Forelimb muscle (tissue), 1 donor: ENCODE measurements at regions not wholly inside any gene's neighbourhood (a gene's known extent, or its start where the extent isn't known, plus 50 kb on each side); places are given as distances from the start of the nearest gene placed in this dataset.
"Not testable (repeated sequence)": the region's sequence is repeated elsewhere in the genome, so short reads cannot be mapped to it uniquely, and the experiment has no call there.

Experiments used
- DNase-seq: peaks from one replicate; pipeline ENCODE4 v3.0.0-alpha.2; 2013; ENCODE audit warnings: low read depth

- no peak for DNase-seq
Observed at GRCh38 chr2:64794426-64794995, 140.8 kb upstream of the SERTAD2 start.

- DNase-seq = no peak
Observed at GRCh38 chr2:64795024-64795592, 141.4 kb upstream of the SERTAD2 start.

GRCh38 chr2:64796926-64797325 is 143.2 kb upstream of the SERTAD2 start:
- no peak for DNase-seq

DNA sequence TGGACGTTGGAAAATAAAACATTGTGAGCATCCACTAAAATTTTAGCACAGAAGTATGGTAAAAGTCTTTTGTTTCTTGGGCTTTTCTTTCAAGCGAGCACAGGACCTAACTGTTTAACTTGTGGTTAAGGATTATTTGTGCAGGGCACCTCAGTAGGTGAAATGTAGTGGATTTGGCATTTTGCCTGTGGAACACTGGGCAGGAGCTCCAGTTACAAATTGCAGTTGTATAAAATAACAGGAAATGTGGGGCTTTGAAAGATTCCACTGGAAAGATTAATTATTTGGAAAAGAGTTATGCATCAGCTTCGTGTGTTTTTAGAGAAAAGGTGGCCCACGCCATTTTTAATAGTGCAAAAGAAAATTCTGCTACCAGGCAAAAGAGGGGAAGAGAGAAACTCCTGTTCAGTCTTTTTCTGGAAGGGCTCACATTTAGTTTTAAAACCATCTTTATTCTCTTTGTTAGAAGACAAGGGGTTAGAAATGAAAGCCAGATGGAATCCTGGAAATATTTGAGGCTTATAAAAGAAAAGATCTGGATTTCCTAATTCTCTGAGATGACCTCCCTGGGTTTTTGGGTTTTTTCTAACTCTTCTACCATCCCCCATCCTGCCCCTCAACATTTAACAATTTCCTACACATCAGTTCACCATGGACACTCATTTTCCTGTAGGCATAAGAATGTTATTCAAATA is 144.3 kb upstream of the SERTAD2 start:
- DNase-seq = no peak

DNA sequence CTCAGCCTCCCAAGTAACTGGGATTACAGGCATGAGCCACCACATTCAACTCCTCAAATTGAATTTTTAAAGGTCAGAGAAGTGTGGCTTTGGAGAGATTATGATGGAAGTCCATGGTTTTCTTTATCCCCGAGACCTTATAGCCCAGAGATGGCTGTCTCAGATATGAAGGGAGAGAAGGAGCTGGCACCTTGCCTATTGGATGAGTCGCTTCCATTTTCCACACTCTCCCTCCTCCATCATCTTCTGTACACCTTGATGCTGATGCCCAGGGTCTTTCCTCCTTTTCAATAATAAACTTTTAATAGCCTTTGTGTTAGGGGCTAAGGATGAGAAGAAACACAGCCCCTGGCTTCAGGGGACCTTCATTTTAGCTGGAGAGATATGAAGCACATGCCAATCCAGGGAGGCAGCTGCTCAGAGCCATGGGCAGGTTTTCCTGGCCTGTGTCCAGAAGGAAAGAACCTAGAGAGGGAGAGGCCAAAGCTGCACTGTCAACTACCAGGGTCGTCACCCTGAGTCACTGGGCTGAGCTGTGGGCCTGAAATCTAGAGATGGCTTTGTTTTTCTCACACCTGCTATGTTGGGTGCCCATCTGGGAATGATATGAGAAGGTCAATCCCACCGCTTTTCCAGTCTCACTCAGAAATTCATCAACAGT is 146.0 kb upstream of the SERTAD2 start:
- no peak for DNase-seq

DNA sequence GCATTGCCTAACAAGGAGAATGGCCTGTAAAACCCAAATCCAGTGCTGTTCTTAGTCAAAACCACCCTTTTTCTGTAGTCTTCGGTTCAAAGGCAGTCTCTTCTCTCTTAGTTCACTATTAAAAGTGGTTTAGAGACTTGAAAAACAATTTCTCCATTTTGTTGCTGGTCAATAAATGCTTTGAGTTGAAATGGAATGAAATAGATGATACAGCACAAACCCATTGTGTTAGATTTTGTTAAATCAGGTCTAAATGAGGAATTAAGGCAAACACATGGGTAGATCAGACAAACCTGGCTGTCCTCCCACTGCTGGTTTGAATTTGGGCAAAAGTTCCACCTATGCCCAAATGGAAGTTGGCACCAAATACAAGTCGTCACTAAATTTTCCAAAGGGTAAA is 150.1 kb upstream of the SERTAD2 start:
- no peak for DNase-seq

- no peak for DNase-seq
Observed at GRCh38 chr2:64804651-64805050, 150.9 kb upstream of the SERTAD2 start.

- DNase-seq = no peak
Observed at GRCh38 chr2:64807417-64807816, 153.7 kb upstream of the SERTAD2 start.

DNA sequence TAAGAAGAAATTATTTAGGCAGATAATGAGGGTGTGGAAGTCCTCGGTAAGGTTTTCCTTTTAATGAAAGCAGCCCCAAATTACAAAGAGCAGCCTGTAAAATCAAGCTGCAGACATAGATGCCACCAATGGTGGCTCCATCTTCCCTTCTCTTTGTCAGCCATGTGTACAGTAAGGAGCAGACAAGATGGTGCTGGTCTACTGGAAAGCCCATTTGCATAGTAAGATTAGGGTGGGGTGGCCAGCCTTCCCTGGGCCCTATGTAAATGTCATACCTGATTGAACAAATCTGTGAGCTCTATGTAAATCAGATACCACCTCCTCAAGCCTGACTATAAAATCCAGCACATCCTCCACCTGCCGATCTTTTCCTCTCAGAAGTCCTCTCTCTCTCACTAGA is 154.4 kb upstream of the SERTAD2 start:
- DNase-seq = no peak

DNA sequence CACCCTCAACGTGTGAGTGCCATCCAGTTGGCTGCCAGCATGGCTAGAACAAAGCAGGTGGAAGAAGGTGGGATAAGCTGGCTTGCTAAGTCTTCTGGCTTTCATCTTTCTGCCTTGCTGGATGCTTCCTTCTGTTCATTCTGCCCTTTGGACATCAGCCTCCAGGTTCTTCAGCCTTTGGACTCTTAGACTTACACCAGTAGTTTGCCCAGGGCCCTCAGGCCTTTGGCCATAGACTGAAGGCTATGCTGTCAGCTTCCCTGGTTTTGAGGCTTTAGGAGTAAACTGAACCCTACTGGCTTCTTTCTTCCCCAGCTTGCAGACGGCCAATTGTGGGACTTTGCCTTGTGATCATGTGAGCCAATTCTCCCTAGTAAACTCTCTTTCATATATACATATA is 155.0 kb upstream of the SERTAD2 start:
- no peak for DNase-seq

DNA sequence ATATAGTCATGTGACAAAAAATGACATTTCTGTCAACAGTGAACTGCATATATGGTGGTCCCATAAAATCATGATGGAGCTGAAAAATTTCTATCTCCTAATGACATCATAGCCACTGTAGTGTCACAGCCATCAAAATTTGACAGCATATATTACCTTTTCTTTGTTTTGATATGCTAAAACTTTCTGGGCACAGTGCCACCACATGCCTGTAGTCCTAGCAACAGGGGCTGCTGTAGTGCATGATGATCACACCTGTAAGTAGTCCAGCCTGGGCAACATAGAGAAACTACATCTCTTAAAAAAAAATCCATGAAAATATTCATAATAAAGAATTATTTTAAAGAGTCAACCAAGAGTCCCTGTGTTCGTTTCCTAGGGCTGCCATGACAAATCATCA is 155.5 kb upstream of the SERTAD2 start:
- DNase-seq = no peak

DNA sequence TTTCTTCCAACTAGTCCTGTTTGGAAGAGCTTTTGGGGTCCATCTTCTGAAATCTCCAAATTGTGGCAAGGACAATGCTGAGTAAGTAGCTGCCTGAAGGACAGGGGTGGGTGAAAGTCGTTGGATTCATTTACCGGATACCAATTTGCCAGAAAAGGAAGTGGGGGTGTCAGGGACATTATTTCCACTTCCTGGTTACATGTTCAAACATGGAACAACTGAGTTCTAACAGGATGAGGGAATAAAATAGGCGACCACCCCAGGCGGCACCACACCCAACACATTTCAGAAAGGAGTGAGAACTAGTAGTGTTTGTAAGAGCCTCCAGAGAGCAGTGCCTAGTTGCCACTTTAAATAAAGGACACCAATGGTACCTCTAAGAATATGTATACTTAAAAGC is 158.6 kb upstream of the SERTAD2 start:
- DNase-seq = no peak

- no peak for DNase-seq
Observed at GRCh38 chr2:64814007-64814406, 160.3 kb upstream of the SERTAD2 start.

DNA sequence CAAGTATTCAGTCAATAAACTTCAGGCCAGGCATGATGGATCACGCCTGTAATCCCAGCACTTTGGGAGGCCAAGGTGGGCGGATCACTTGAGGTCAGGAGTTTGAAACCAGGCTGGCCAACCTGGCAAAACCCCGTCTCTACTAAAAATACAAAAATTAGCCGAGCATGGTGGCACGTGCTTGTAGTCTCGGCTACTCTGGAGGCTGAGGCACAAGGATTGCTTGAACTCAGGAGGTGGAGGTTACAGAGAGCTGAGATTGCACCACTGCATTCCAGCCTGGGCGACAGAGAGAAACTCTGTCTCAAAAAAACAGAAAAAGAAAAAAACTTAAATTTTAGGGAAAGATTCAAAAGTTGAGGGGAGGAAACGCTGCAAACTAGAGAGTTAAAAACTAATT is 162.8 kb upstream of the SERTAD2 start:
- DNase-seq = not testable (repeated sequence)

- DNase-seq = no peak
Observed at GRCh38 chr2:64817453-64817852, 163.7 kb upstream of the SERTAD2 start.

GRCh38 chr2:64818664-64819060 is 164.9 kb upstream of the SERTAD2 start:
- no peak for DNase-seq

GRCh38 chr2:64819361-64819760 is 165.6 kb upstream of the SERTAD2 start:
- no peak for DNase-seq

DNA sequence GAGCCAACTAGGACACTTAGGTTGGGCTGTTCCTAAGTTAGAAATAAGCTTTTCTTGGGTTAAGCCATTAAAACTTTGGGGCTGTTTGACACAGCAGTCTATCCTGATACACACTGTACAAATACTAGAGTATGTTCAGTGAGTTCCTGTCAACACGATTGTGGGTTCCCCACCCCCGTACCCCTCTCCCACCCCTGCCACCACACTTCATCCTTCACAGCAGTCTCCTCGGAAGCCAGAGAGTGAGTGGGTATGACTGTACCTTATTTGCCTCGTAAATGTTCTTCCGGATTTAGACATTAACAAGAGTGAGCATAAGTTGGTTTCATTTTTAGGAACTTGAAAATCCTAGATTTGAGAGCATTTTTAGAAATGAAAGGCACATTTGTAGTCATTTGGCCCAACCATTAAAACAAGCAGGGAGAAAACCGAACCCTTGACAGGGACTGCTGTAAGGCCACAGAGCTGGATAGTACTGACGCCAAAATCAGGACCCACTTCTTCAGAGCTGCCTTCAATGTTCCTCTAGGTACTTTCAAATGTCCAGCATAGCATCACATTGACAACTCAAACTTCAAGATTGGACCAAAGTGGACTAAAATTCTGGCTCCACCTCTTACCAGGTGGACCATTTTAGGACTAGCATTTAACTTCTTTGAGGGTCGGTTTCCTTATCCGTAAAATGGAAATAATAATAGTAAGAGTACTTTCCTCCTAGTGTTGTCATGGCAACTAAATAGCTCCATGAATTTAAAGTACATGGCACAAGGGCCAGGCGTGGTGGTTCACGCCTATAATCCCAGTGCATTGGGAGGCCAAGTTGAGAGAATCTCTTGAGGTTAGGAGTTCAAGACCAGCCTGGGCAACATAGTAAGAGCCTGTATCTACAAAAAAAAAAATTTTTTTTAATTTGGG is 166.3 kb upstream of the SERTAD2 start:
- no peak for DNase-seq

GRCh38 chr2:64820901-64821300 is 167.2 kb upstream of the SERTAD2 start:
- no peak for DNase-seq

- no peak for DNase-seq
Observed at GRCh38 chr2:64823794-64824193, 165.4 kb upstream of the SLC1A4 start.

DNA sequence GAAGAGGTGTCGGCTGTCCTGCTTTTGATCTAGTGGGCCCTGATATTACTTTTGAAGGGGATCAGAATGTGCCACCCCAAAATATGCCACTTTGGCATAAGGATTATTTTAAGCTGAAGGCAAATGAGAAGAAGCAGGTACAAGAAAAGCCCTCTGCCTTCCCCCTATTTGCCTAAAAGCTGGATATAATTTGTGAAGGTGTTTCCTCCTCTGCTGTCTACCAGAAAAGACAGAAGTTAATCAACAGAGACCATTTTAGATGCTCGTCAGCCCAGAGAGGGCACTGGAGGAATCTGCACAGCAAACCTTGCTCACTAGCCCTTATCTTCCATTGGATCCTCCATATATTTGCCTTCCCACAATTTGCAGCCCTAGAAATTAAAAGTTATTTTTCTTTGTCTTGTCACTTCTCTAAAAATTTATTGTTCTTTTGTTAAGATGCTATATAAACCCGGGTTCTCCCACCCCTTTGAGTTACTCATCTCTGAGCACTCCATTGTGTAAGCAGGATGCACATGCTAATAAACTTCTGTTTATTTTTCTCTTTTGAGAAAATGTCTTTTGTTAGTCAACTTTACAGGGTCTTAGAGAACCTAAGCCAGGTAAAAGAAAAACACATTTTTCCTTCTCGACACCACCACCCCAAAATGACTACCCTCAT is 163.2 kb upstream of the SLC1A4 start:
- no peak for DNase-seq
